Breast epithelium (tissue), 4 donors: ENCODE measurements at regions not wholly inside any gene's neighbourhood (a gene's known extent, or its start where the extent isn't known, plus 50 kb on each side); places are given as distances from the start of the nearest gene placed in this dataset.

Source experiments
- DNase-seq, 2 donors: peaks; one replicate each; pipeline ENCODE4 v3.0.0-alpha.2; 2019; ENCODE audit warnings: low spot score in 2 of 2
- H3K27ac ChIP-seq, 2 donors: fragments of 200-600 bp; sonication (generic) in 1 of 2; one replicate each; pipeline ENCODE4 v1.5.1; 2016 to 2019; ENCODE audit warnings: mild to moderate bottlenecking in 1 of 2
- H3K27me3 ChIP-seq, 2 donors: fragments of 200-600 bp; sonication (generic) in 1 of 2; one replicate each; pipeline versions ENCODE4 v1.5.1 to v1.6.0; 2017 to 2019; ENCODE audit warnings: control low read depth in 1 of 2, mild to moderate bottlenecking in 1 of 2
- H3K36me3 ChIP-seq: fragments of 200-600 bp; one replicate; pipeline ENCODE4 v1.5.1; 2019
- H3K4me1 ChIP-seq, 2 donors: fragments of 200-600 bp; sonication (generic); one replicate each; pipeline ENCODE4 v1.5.1; 2016 to 2019; ENCODE audit warnings: control low read depth in 1 of 2
- H3K4me3 ChIP-seq, 3 donors: fragments of 200-600 bp; sonication (generic); 1 replicate in 2 of 3; 2 replicates in 1 of 3; pipeline ENCODE4 v1.5.1; 2016 to 2019; ENCODE audit warnings: mild to moderate bottlenecking in 3 of 3, moderate library complexity in 2 of 3
- H3K9me3 ChIP-seq, 2 donors: fragments of 200-600 bp; sonication (generic) in 1 of 2; one replicate each; pipeline ENCODE4 v1.5.1; 2016 to 2019; ENCODE audit warnings: control low read depth in 1 of 2
- CTCF ChIP-seq, 3 donors: fragments of 450-650 bp; IDR thresholded peaks; one replicate each; pipeline ENCODE4 v1.5.1; 2016 to 2017; ENCODE audit warnings: antibody characterized with exemption in 3 of 3, mild to moderate bottlenecking in 3 of 3, moderate library complexity in 3 of 3
- POLR2A ChIP-seq: fragments of 450-650 bp; IDR thresholded peaks from one replicate; pipeline ENCODE4 v1.6.1; 2016; ENCODE audit warnings: antibody characterized with exemption, mild to moderate bottlenecking, moderate library complexity
- POLR2AphosphoS5 ChIP-seq, 3 donors: sonication (generic); formaldehyde crosslinking; IDR thresholded peaks; one replicate each; pipeline ENCODE4 v1.6.1; 2017; ENCODE audit warnings: antibody characterized with exemption in 3 of 3
- intact Hi-C: fragments of 100-400 bp; cut with DNase I; formaldehyde crosslinking; loops from one replicate; pipeline ENCODE4 v1.15.1; 2023; ENCODE audit warnings: low total_unique reads

DNA sequence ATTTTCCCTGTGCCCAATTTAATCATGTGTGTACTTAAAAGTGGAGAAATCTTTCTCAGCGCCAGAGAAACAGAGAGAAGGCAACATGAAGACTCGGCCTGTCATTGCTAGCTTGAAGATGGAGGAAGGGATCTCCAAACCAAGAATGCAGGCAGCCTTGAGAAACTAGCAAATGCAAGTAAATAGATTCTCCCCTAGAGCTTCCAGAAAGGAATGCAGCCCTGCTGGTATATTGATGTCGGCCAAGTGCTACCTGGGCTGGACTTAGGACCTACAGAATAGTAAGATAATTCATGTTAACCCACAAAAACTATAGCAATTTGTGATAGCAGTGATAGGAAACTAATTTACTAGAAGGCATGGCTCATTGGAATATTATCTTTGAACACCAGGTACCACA lies 150.9 kb upstream of the ABI3BP start:
- intact Hi-C loops = loop anchor here (5.0 kb wide), 1 partner anchor 722 kb away; no protein-coding TSS in a partner anchor

DNA sequence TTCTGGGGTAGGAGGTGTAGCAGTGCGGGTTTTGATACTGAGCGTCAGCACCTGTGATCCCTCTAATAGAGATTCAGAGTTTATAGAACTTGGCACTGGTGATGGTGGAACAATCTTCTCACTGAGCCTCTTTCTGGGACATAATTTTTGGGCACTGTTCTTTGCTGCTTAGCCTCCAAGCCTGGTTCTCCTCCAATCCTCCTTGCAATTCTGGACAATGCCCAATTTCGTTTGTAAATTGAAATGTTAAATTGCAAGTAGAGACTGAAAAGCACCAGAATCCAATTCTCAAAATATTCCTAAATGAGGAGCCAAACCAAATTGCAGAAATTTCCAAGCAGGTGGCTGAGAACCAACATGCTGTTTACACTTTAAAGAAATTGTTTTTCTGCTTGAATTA lies 149.8 kb upstream of the ABI3BP start:
- Histone ChIP-seq H3K4me3 (no peak overlapping the region), H3K36me3 (no peaks in the 10 kb centered on the region), H3K27ac (no peak overlapping the region), H3K27me3 (no peaks in the 10 kb centered on the region), H3K4me1 (no peaks in the 10 kb centered on the region), H3K9me3 (no peaks in the 10 kb centered on the region)
- DNase-seq = no peak
- intact Hi-C loops = loop anchor here (5.0 kb wide), 1 partner anchor 721 kb away; no protein-coding TSS in a partner anchor
- TF ChIP-seq POLR2AphosphoS5 (IDR thresholded peaks at IDR 0.05) = no peak
- TF ChIP-seq CTCF (IDR thresholded peaks at IDR 0.05) = no peak
- TF ChIP-seq POLR2A = no peak

More for the DNA sequence above, 150.9 kb upstream of the ABI3BP start:
- no peaks in the 10 kb centered on the region for H3K4me1 ChIP-seq
- no peak overlapping the region for H3K27ac ChIP-seq
- H3K36me3 ChIP-seq = no peaks in the 10 kb centered on the region
- DNase-seq = no peak
- no peak overlapping the region for H3K4me3 ChIP-seq
- no peaks in the 10 kb centered on the region for H3K9me3 ChIP-seq
- TF ChIP-seq POLR2A (no peak), CTCF (IDR thresholded peaks at IDR 0.05) (no peak), POLR2AphosphoS5 (IDR thresholded peaks at IDR 0.05) (no peak)
- H3K27me3 ChIP-seq = no peaks in the 10 kb centered on the region

DNA sequence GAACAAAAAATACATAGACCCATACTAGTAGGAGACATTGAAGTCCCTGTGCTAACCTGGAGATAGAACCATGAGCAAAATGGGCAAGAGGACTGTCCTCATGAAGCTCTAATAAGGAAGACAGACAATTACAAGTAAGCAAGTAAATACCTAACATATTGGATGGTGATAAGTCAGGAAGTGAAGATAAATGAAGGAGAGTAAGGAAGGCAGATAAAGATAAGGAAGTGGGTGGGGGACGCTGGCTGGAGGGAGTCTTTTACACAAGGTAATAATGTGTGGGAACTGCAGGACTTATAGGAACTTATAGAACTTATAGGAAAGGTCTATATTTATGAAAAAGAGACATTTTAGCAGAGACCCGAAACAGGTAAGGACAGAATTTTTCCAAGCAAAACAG lies 148.9 kb upstream of the ABI3BP start:
- no peak for DNase-seq
- Histone ChIP-seq H3K27me3 (no peaks in the 10 kb centered on the region), H3K4me3 (no peak overlapping the region), H3K36me3 (no peaks in the 10 kb centered on the region), H3K4me1 (no peaks in the 10 kb centered on the region), H3K9me3 (no peaks in the 10 kb centered on the region), H3K27ac (no peak overlapping the region)
- TF ChIP-seq POLR2A (no peak), CTCF (IDR thresholded peaks at IDR 0.05) (no peak)
- intact Hi-C loops = loop anchor here (5.0 kb wide), 1 partner anchor 720 kb away; no protein-coding TSS in a partner anchor

DNA sequence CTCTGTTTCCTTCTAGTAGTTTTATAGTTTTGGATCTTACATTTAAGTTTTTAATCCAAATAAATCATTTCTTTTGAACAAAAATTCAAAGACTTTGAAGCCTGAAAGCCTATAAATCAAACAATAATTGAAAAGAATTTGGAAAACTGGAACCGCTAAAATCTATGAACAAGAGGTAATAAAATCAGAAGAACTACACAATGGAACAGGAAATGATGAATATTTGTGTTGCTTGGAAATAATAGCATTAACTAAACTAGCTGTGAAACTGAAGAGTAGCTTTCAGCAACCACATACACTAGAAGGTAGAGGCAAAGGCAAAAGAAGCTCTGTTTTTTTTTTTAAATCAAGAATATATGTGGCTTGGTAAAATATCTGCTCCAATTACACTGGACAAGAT lies 147.9 kb upstream of the ABI3BP start:
- H3K27me3 ChIP-seq = no peaks in the 10 kb centered on the region
- DNase-seq = no peak
- no peak overlapping the region for H3K27ac ChIP-seq
- H3K4me1 ChIP-seq = no peaks in the 10 kb centered on the region
- TF ChIP-seq CTCF (IDR thresholded peaks at IDR 0.05) (no peak), POLR2A (no peak), POLR2AphosphoS5 (IDR thresholded peaks at IDR 0.05) (no peak)
- no peaks in the 10 kb centered on the region for H3K9me3 ChIP-seq
- H3K4me3 ChIP-seq = no peak overlapping the region
- no peaks in the 10 kb centered on the region for H3K36me3 ChIP-seq
- intact Hi-C loops = loop anchor here (5.0 kb wide), 1 partner anchor 719 kb away; no protein-coding TSS in a partner anchor

- no peaks in the 10 kb centered on the region for H3K4me1 ChIP-seq
- H3K4me3 ChIP-seq = no peak overlapping the region
- H3K27ac ChIP-seq = no peak overlapping the region
- H3K36me3 ChIP-seq = no peaks in the 10 kb centered on the region
- TF ChIP-seq CTCF (IDR thresholded peaks at IDR 0.05) = no peak
- no peak for TF ChIP-seq POLR2AphosphoS5 (IDR thresholded peaks at IDR 0.05)
- TF ChIP-seq POLR2A = no peak
- DNase-seq = no peak
- no peaks in the 10 kb centered on the region for H3K9me3 ChIP-seq
- intact Hi-C loops = no loop called here
- H3K27me3 ChIP-seq = no peaks in the 10 kb centered on the region
Measured at GRCh38 chr3:101138817-101139216, 145.6 kb upstream of the ABI3BP start.
